ENCODE measurements at regions not wholly inside any gene's neighbourhood (a gene's known extent, or its start where the extent isn't known, plus 50 kb on each side); places are given as distances from the start of the nearest gene placed in this dataset.
A peak's percentile ranks its signal among the peaks of the same experiment; 100 is the strongest.

GRCh38 chr3:107235928-107236315 lies 141.3 kb upstream of the CCDC54 start:
- peaks cover 19% of the 10 kb centered on the region for H3K27me3 ChIP-seq (ENCODE audit: insufficient read depth, insufficient read length)
- TF ChIP-seq YY1 (IDR thresholded peaks at IDR 0.05; ENCODE audit: insufficient read depth, insufficient read length) = no peak
- no peak for TF ChIP-seq ZNF274 (IDR thresholded peaks at IDR 0.05; ENCODE audit: low read depth, low read length)
- TF ChIP-seq SUZ12 (IDR thresholded peaks at IDR 0.05; ENCODE audit: extremely low read depth, insufficient read depth, insufficient read length) = no peak
- H3K4me3 ChIP-seq (ENCODE audit: insufficient read length, low read depth) = peak overlapping the region; percentile 1
- H3K9ac ChIP-seq (ENCODE audit: insufficient read length, low read depth) = no peak overlapping the region
- H3K36me3 ChIP-seq (ENCODE audit: insufficient read depth, insufficient read length, low read length) = no peaks in the 10 kb centered on the region
- peak; percentile 57 for DNase-seq (ENCODE audit: low read depth, low spot score)
- no peaks in the 10 kb centered on the region for H3K4me1 ChIP-seq (ENCODE audit: insufficient read depth, insufficient read length)
- no peaks in the 10 kb centered on the region; the same call in 1 of the 2 replicates for H3K9me3 ChIP-seq (ENCODE audit: insufficient read depth, low read length)

GRCh38 chr3:107236655-107237337 lies 140.4 kb upstream of the CCDC54 start:
- Histone ChIP-seq H3K4me3 (ENCODE audit: insufficient read length, low read depth) (no peak overlapping the region), H3K36me3 (ENCODE audit: insufficient read depth, insufficient read length, low read length) (no peaks in the 10 kb centered on the region), H3K9me3 (ENCODE audit: insufficient read depth, low read length) (no peaks in the 10 kb centered on the region; the same call in 1 of the 2 replicates), H3K9ac (ENCODE audit: insufficient read length, low read depth) (no peak overlapping the region), H3K4me1 (ENCODE audit: insufficient read depth, insufficient read length) (no peaks in the 10 kb centered on the region), H3K27me3 (ENCODE audit: insufficient read depth, insufficient read length) (peaks cover 26% of the 10 kb centered on the region)
- TF ChIP-seq SUZ12 (IDR thresholded peaks at IDR 0.05; ENCODE audit: extremely low read depth, insufficient read depth, insufficient read length) (no peak), ZNF274 (IDR thresholded peaks at IDR 0.05; ENCODE audit: low read depth, low read length) (no peak), YY1 (IDR thresholded peaks at IDR 0.05; ENCODE audit: insufficient read depth, insufficient read length) (no peak)
- DNase-seq (ENCODE audit: low read depth, low spot score) = no peak

- H3K27me3 ChIP-seq (ENCODE audit: insufficient read depth, insufficient read length) = peaks cover 26% of the 10 kb centered on the region
- H3K4me3 ChIP-seq (ENCODE audit: insufficient read length, low read depth) = no peak overlapping the region
- TF ChIP-seq SUZ12 (IDR thresholded peaks at IDR 0.05; ENCODE audit: extremely low read depth, insufficient read depth, insufficient read length) (no peak), ZNF274 (IDR thresholded peaks at IDR 0.05; ENCODE audit: low read depth, low read length) (no peak), YY1 (IDR thresholded peaks at IDR 0.05; ENCODE audit: insufficient read depth, insufficient read length) (no peak)
- no peaks in the 10 kb centered on the region; the same call in 1 of the 2 replicates for H3K9me3 ChIP-seq (ENCODE audit: insufficient read depth, low read length)
- H3K4me1 ChIP-seq (ENCODE audit: insufficient read depth, insufficient read length) = no peaks in the 10 kb centered on the region
- H3K9ac ChIP-seq (ENCODE audit: insufficient read length, low read depth) = no peak overlapping the region
- DNase-seq (ENCODE audit: low read depth, low spot score) = no peak
- no peaks in the 10 kb centered on the region for H3K36me3 ChIP-seq (ENCODE audit: insufficient read depth, insufficient read length, low read length)
Measured at GRCh38 chr3:107238787-107239186, 138.5 kb upstream of the CCDC54 start.

- Histone ChIP-seq H3K9ac (ENCODE audit: insufficient read length, low read depth) (no peak overlapping the region), H3K36me3 (ENCODE audit: insufficient read depth, insufficient read length, low read length) (no peaks in the 10 kb centered on the region), H3K9me3 (ENCODE audit: insufficient read depth, low read length) (no peaks in the 10 kb centered on the region), H3K4me1 (ENCODE audit: insufficient read depth, insufficient read length) (no peaks in the 10 kb centered on the region), H3K27me3 (ENCODE audit: insufficient read depth, insufficient read length) (peaks cover 26% of the 10 kb centered on the region), H3K4me3 (ENCODE audit: insufficient read length, low read depth) (no peak overlapping the region)
- TF ChIP-seq SUZ12 (IDR thresholded peaks at IDR 0.05; ENCODE audit: extremely low read depth, insufficient read depth, insufficient read length) (no peak), YY1 (IDR thresholded peaks at IDR 0.05; ENCODE audit: insufficient read depth, insufficient read length) (no peak), ZNF274 (IDR thresholded peaks at IDR 0.05; ENCODE audit: low read depth, low read length) (no peak)
- DNase-seq (ENCODE audit: low read depth, low spot score) = no peak
Measured at GRCh38 chr3:107239703-107240102, 137.5 kb upstream of the CCDC54 start.

GRCh38 chr3:107240183-107241091 lies 136.8 kb upstream of the CCDC54 start:
- Histone ChIP-seq H3K9ac (ENCODE audit: insufficient read length, low read depth) (peak overlapping the region; percentile 65), H3K4me3 (ENCODE audit: insufficient read length, low read depth) (peak overlapping the region; percentile 79), H3K27me3 (ENCODE audit: insufficient read depth, insufficient read length) (peaks cover 26% of the 10 kb centered on the region), H3K9me3 (ENCODE audit: insufficient read depth, low read length) (no peaks in the 10 kb centered on the region), H3K36me3 (ENCODE audit: insufficient read depth, insufficient read length, low read length) (no peaks in the 10 kb centered on the region), H3K4me1 (ENCODE audit: insufficient read depth, insufficient read length) (no peaks in the 10 kb centered on the region)
- TF ChIP-seq ZNF274 (IDR thresholded peaks at IDR 0.05; ENCODE audit: low read depth, low read length) = no peak
- no peak for TF ChIP-seq YY1 (IDR thresholded peaks at IDR 0.05; ENCODE audit: insufficient read depth, insufficient read length)
- TF ChIP-seq SUZ12 (IDR thresholded peaks at IDR 0.05; ENCODE audit: extremely low read depth, insufficient read depth, insufficient read length) = no peak
- peak; percentile 38 for DNase-seq (ENCODE audit: low read depth, low spot score)

GRCh38 chr3:107241217-107241616 lies 136.0 kb upstream of the CCDC54 start:
- Histone ChIP-seq H3K4me1 (ENCODE audit: insufficient read depth, insufficient read length) (no peaks in the 10 kb centered on the region), H3K36me3 (ENCODE audit: insufficient read depth, insufficient read length, low read length) (peaks cover 4% of the 10 kb centered on the region), H3K9ac (ENCODE audit: insufficient read length, low read depth) (peak overlapping the region; percentile 65), H3K4me3 (ENCODE audit: insufficient read length, low read depth) (peak overlapping the region; percentile 79), H3K9me3 (ENCODE audit: insufficient read depth, low read length) (no peaks in the 10 kb centered on the region), H3K27me3 (ENCODE audit: insufficient read depth, insufficient read length) (peaks cover 26% of the 10 kb centered on the region)
- TF ChIP-seq YY1 (IDR thresholded peaks at IDR 0.05; ENCODE audit: insufficient read depth, insufficient read length) (no peak), ZNF274 (IDR thresholded peaks at IDR 0.05; ENCODE audit: low read depth, low read length) (no peak), SUZ12 (IDR thresholded peaks at IDR 0.05; ENCODE audit: extremely low read depth, insufficient read depth, insufficient read length) (no peak)
- DNase-seq (ENCODE audit: low read depth, low spot score) = no peak

GRCh38 chr3:107242579-107242978 lies 134.7 kb upstream of the CCDC54 start:
- peaks cover 12% of the 10 kb centered on the region for H3K36me3 ChIP-seq (ENCODE audit: insufficient read depth, insufficient read length, low read length)

More at GRCh38 chr3:107242579-107242978, 134.7 kb upstream of the CCDC54 start:
- Histone ChIP-seq H3K4me1 (ENCODE audit: insufficient read depth, insufficient read length) (no peaks in the 10 kb centered on the region), H3K9ac (ENCODE audit: insufficient read length, low read depth) (no peak overlapping the region), H3K9me3 (ENCODE audit: insufficient read depth, low read length) (no peaks in the 10 kb centered on the region), H3K4me3 (ENCODE audit: insufficient read length, low read depth) (no peak overlapping the region), H3K27me3 (ENCODE audit: insufficient read depth, insufficient read length) (peaks cover 26% of the 10 kb centered on the region)
- DNase-seq (ENCODE audit: low read depth, low spot score) = no peak
- TF ChIP-seq SUZ12 (IDR thresholded peaks at IDR 0.05; ENCODE audit: extremely low read depth, insufficient read depth, insufficient read length) (no peak), YY1 (IDR thresholded peaks at IDR 0.05; ENCODE audit: insufficient read depth, insufficient read length) (no peak), ZNF274 (IDR thresholded peaks at IDR 0.05; ENCODE audit: low read depth, low read length) (no peak)
